RWPE1 (cell line): ENCODE measurements at regions not wholly inside any gene's neighbourhood (a gene's known extent, or its start where the extent isn't known, plus 50 kb on each side); places are given as distances from the start of the nearest gene placed in this dataset.
A peak's percentile ranks its signal among the peaks of the same experiment; 100 is the strongest.

Experiments used
- CTCF ChIA-PET: fragments of 350-600 bp; sonication (Branson Sonifier 250); formaldehyde crosslinking; extraction: SDS; loops from one replicate; lab custom pipeline; 2021; lab: Yijun Ruan, JAX
- POLR2A ChIA-PET: fragments of 400-600 bp; formaldehyde crosslinking; extraction: SDS; loops from one replicate; lab custom pipeline; 2020; ENCODE audit warnings: antibody characterized with exemption; ENCODE audit not compliant: low non-redundant PET; lab: Yijun Ruan, JAX
- DNase-seq: peaks from one replicate; pipeline ENCODE4 v3.0.0; 2012; ENCODE audit warnings: low spot score
- H3K27ac ChIP-seq: fragments of 450-650 bp; 2 replicates; pipeline ENCODE4 v1.5.1; 2017
- CTCF ChIP-seq: fragments of 450-650 bp; conservative IDR thresholded peaks from 2 replicates; pipeline ENCODE4 v1.5.1; 2017; ENCODE audit warnings: low read depth, mild to moderate bottlenecking

GRCh38 chr5:77855369-77855768 is 79.2 kb upstream of the TBCA start:
- ChIA-PET POLR2A (no interaction called here), CTCF (no interaction called here)
- TF ChIP-seq CTCF = no peak
- DNase-seq = no peak
- no peak overlapping the region for H3K27ac ChIP-seq

- POLR2A ChIA-PET = no interaction called here
Measured at GRCh38 chr5:77853353-77853907, 77.3 kb upstream of the TBCA start.

GRCh38 chr5:77852514-77853352 is 76.6 kb upstream of the TBCA start:
- POLR2A ChIA-PET = no interaction called here
- TF ChIP-seq CTCF = no peak
- H3K27ac ChIP-seq = no peak overlapping the region
- CTCF ChIA-PET = no interaction called here
- DNase-seq = no peak

More at GRCh38 chr5:77853353-77853907, 77.3 kb upstream of the TBCA start:
- CTCF ChIA-PET = no interaction called here
- TF ChIP-seq CTCF = no peak
- DNase-seq = no peak
- no peak overlapping the region for H3K27ac ChIP-seq

GRCh38 chr5:77852068-77852513 is 76.0 kb upstream of the TBCA start:
- no peak for TF ChIP-seq CTCF
- no peak for DNase-seq
- no peak overlapping the region for H3K27ac ChIP-seq
- ChIA-PET CTCF (no interaction called here), POLR2A (no interaction called here)

GRCh38 chr5:77851176-77852067 is 75.3 kb upstream of the TBCA start:
- no peak for TF ChIP-seq CTCF
- ChIA-PET POLR2A (no interaction called here), CTCF (interaction anchor here (0.6 kb wide), 1 partner anchor 224 kb away, joined by 4 read pairs; no protein-coding TSS in a partner anchor)
- H3K27ac ChIP-seq = no peak overlapping the region
- DNase-seq = peak; percentile 27

- POLR2A ChIA-PET = no interaction called here
- no peak overlapping the region for H3K27ac ChIP-seq
- CTCF ChIA-PET = no interaction called here
- no peak for DNase-seq
- TF ChIP-seq CTCF = no peak
Measured at GRCh38 chr5:77850536-77851175, 74.5 kb upstream of the TBCA start.
